C1 segment of cervical spinal cord (tissue), 14 donors: ENCODE measurements at regions not wholly inside any gene's neighbourhood (a gene's known extent, or its start where the extent isn't known, plus 50 kb on each side); places are given as distances from the start of the nearest gene placed in this dataset.

Experiments used
- DNase-seq, 14 donors: peaks; one replicate each; lab custom pipeline; 2025; lab: John Stamatoyannopoulos, UW

DNA sequence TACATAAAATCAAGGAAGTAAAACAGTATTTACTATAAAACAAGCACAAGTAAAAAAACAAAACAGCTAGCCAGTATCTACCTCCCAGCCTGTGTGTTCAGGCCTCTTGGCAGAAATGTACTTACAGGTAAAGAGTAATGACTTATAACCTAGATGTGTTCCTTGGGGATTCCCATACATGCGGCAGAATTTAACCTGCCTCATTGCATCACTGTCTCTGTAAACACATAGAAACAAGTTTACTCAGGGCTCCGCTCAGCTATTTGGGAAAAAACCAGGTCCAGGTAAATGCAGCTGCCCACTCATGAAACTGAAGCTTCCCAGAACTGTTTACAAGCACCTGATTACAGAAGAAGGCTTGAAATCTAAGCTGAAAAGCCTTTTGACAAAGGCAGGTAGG, 50.7 kb upstream of the SERP2 start:
- DNase-seq = no peak

DNA sequence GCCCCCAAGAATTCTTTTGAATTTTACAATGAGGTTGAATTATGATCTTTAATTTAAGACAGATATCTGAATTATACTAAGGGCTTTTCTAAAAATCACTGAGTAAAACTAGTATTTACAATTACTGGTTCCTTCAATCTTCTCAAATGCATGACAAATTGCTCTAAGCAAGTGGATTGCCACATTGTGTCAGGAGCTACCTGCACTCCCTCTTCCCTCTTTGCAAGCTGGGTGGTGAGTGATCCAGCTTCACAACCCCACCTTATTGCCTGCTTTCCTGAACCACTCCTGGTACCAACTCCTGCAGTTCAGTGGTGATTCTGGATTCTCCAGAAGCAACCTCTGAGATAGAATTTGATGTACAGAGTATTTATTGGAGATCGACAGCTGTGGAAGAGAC, 49.9 kb upstream of the SERP2 start:
- DNase-seq = no peak
